GM23338 (cell line): ENCODE measurements at regions not wholly inside any gene's neighbourhood (a gene's known extent, or its start where the extent isn't known, plus 50 kb on each side); places are given as distances from the start of the nearest gene placed in this dataset.

Source experiments
- ATAC-seq: fragments of 200-7000 bp; cut with Tn5 transposase; 3 replicates; pipeline ENCODE4 v1.9.1; 2020
- DNase-seq: peaks from one replicate; pipeline ENCODE4 v3.0.0-alpha.2; 2015; ENCODE audit warnings: low spot score
- H2AFZ ChIP-seq: fragments of 200-600 bp; sonication (generic); 2 replicates; pipeline ENCODE4 v1.8.0; 2016; ENCODE audit warnings: antibody characterized with exemption, mild to moderate bottlenecking, moderate library complexity
- H3F3A ChIP-seq: fragments of 200-600 bp; sonication (generic); replicated peaks from 2 replicates; pipeline ENCODE4 v1.8.0; 2017; ENCODE audit warnings: antibody characterized with exemption, mixed run types, low read depth
- H3K27ac ChIP-seq: fragments of 200-600 bp; sonication (generic); 2 replicates; pipeline ENCODE4 v1.6.1; 2016; ENCODE audit warnings: low read depth
- H3K27me3 ChIP-seq: fragments of 200-600 bp; sonication (generic); 2 replicates; pipeline ENCODE4 v1.8.0; 2016; ENCODE audit warnings: mild to moderate bottlenecking, mixed run types, moderate library complexity; ENCODE audit not compliant: insufficient read depth
- H3K36me3 ChIP-seq: fragments of 200-600 bp; sonication (generic); 2 replicates; pipeline ENCODE4 v1.8.0; 2016; ENCODE audit warnings: mild to moderate bottlenecking; ENCODE audit not compliant: insufficient read depth
- H3K4me1 ChIP-seq: fragments of 200-600 bp; sonication (generic); 2 replicates; pipeline ENCODE4 v1.8.0; 2016; ENCODE audit warnings: mild to moderate bottlenecking, moderate library complexity; ENCODE audit not compliant: insufficient read depth
- H3K4me2 ChIP-seq: fragments of 200-600 bp; sonication (generic); 2 replicates; pipeline ENCODE4 v1.7.1; 2017; ENCODE audit warnings: mixed run types
- H3K4me3 ChIP-seq: fragments of 200-600 bp; sonication (generic); 2 replicates; pipeline ENCODE4 v1.6.1; 2016; ENCODE audit warnings: mixed run types
- H3K79me2 ChIP-seq: fragments of 200-600 bp; sonication (generic); replicated peaks from 2 replicates; pipeline ENCODE4 v1.8.0; 2017; ENCODE audit warnings: mild to moderate bottlenecking; ENCODE audit not compliant: insufficient read depth
- H3K9me2 ChIP-seq: fragments of 200-600 bp; sonication (generic); 2 replicates; pipeline ENCODE4 v1.8.0; 2017; ENCODE audit not compliant: insufficient read depth
- H4K20me1 ChIP-seq: fragments of 200-600 bp; sonication (generic); replicated peaks from 2 replicates; pipeline ENCODE4 v1.8.0; 2017; ENCODE audit warnings: mild to moderate bottlenecking; ENCODE audit not compliant: insufficient read depth
- H3K27ac Mint-ChIP-seq: 2 replicates; pipeline ENCODE4 v1.8.0; 2020; ENCODE audit warnings: inconsistent platforms, mild to moderate bottlenecking, moderate library complexity, mixed read lengths
- H3K27me3 Mint-ChIP-seq: 3 replicates; pipeline ENCODE4 v1.8.0; 2022; ENCODE audit warnings: low read depth, mild to moderate bottlenecking, moderate library complexity, mixed read lengths, inconsistent platforms; ENCODE audit not compliant: insufficient read depth, poor library complexity
- H3K36me3 Mint-ChIP-seq: 3 replicates; pipeline ENCODE4 v1.8.0; 2021; ENCODE audit warnings: low read depth, mild to moderate bottlenecking, inconsistent platforms, moderate library complexity, mixed read lengths
- H3K4me1 Mint-ChIP-seq: 3 replicates; pipeline ENCODE4 v1.8.0; 2020; ENCODE audit warnings: mild to moderate bottlenecking, inconsistent platforms, mixed read lengths
- H3K4me3 Mint-ChIP-seq: 3 replicates; pipeline ENCODE4 v1.8.0; 2021; ENCODE audit warnings: moderate library complexity, mild to moderate bottlenecking, inconsistent platforms, mixed read lengths
- H3K9me3 Mint-ChIP-seq: 3 replicates; pipeline ENCODE4 v1.8.0; 2020; ENCODE audit warnings: moderate library complexity, mild to moderate bottlenecking, inconsistent platforms, mixed read lengths
- CREB1 ChIP-seq: fragments of 250-450 bp; sonication (Bioruptor Pico); IDR thresholded peaks from 2 replicates; pipeline ENCODE4 v1.5.0; 2020; ENCODE audit warnings: low read depth, mild to moderate bottlenecking, moderate library complexity
- EZH2 ChIP-seq: fragments of 200-600 bp; sonication (generic); IDR thresholded peaks from one replicate; pipeline ENCODE4 v1.8.0; 2017; ENCODE audit warnings: antibody characterized with exemption, mild to moderate bottlenecking, low read depth; ENCODE audit not compliant: unreplicated experiment
- EZH2phosphoT487 ChIP-seq: fragments of 200-600 bp; sonication (generic); IDR thresholded peaks from one replicate; pipeline ENCODE4 v1.8.1; 2018; ENCODE audit warnings: antibody characterized with exemption; ENCODE audit not compliant: unreplicated experiment
- JUNB ChIP-seq: IDR thresholded peaks from one replicate; pipeline ENCODE4 v1.6.1; 2016; ENCODE audit warnings: antibody characterized with exemption; ENCODE audit not compliant: unreplicated experiment
- POLR2AphosphoS5 ChIP-seq: IDR thresholded peaks from 2 replicates; pipeline ENCODE4 v1.6.1; 2016; ENCODE audit warnings: antibody characterized with exemption, low read depth
- STAT1 ChIP-seq: IDR thresholded peaks from one replicate; pipeline ENCODE4 v1.6.1; 2016; ENCODE audit warnings: antibody characterized with exemption; ENCODE audit not compliant: unreplicated experiment
- ZNF114 ChIP-seq: fragments of 250-450 bp; sonication (Bioruptor Pico); IDR thresholded peaks from 2 replicates; pipeline ENCODE4 v1.5.0; 2020; ENCODE audit warnings: mild to moderate bottlenecking, moderate library complexity
- ZNF462 ChIP-seq: fragments of 250-450 bp; sonication (Bioruptor Pico); IDR thresholded peaks from 2 replicates; pipeline ENCODE4 v1.5.0; 2020; ENCODE audit warnings: mild to moderate bottlenecking, moderate library complexity
- TF ChIP-seq, protein P1 (sequence below): IDR thresholded peaks from one replicate; pipeline ENCODE4 v1.6.1; 2018; ENCODE audit warnings: antibody characterized with exemption; ENCODE audit not compliant: unreplicated experiment

GRCh38 chr11:27266125-27266524 lies 96.9 kb downstream of the CCDC34 start (continued):
- TF ChIP-seq ZNF462 (CRISPR knock-in tag): no peak
- no peak for TF ChIP-seq POLR2AphosphoS5

- Histone ChIP-seq H3K4me2 (no peak overlapping the region), H3K4me1 (0 out of 2 replicates have a peak, but pooled peaks cover 3% of the 10 kb centered on the region), H4K20me1 (no peaks in the 10 kb centered on the region), H3K27ac (no peak overlapping the region), H3F3A (no peaks in the 10 kb centered on the region), H3K4me3 (no peak overlapping the region), H3K36me3 (no peaks in the 10 kb centered on the region), H2AFZ (no peak overlapping the region), H3K79me2 (no peaks in the 10 kb centered on the region), H3K27me3 (no peaks in the 10 kb centered on the region), H3K9me2 (0 out of 2 replicates have a peak, but pooled peaks cover 9% of the 10 kb centered on the region)
- DNase-seq (no peak), ATAC-seq (no peak)
- no peaks in the 10 kb centered on the region for H3K4me1 Mint-ChIP-seq
- peaks cover 3% of the 10 kb centered on the region for H3K27me3 Mint-ChIP-seq
- H3K36me3 Mint-ChIP-seq: no peaks in the 10 kb centered on the region
- no peak overlapping the region for H3K4me3 Mint-ChIP-seq
- no peaks in the 10 kb centered on the region for H3K9me3 Mint-ChIP-seq
- H3K27ac Mint-ChIP-seq: no peak overlapping the region
- TF ChIP-seq STAT1 (no peak), ZNF114 (CRISPR knock-in tag) (no peak), EZH2phosphoT487 (no peak), JUNB (no peak), CREB1 (no peak), EZH2 (no peak)
- TF ChIP-seq, protein P1, sequence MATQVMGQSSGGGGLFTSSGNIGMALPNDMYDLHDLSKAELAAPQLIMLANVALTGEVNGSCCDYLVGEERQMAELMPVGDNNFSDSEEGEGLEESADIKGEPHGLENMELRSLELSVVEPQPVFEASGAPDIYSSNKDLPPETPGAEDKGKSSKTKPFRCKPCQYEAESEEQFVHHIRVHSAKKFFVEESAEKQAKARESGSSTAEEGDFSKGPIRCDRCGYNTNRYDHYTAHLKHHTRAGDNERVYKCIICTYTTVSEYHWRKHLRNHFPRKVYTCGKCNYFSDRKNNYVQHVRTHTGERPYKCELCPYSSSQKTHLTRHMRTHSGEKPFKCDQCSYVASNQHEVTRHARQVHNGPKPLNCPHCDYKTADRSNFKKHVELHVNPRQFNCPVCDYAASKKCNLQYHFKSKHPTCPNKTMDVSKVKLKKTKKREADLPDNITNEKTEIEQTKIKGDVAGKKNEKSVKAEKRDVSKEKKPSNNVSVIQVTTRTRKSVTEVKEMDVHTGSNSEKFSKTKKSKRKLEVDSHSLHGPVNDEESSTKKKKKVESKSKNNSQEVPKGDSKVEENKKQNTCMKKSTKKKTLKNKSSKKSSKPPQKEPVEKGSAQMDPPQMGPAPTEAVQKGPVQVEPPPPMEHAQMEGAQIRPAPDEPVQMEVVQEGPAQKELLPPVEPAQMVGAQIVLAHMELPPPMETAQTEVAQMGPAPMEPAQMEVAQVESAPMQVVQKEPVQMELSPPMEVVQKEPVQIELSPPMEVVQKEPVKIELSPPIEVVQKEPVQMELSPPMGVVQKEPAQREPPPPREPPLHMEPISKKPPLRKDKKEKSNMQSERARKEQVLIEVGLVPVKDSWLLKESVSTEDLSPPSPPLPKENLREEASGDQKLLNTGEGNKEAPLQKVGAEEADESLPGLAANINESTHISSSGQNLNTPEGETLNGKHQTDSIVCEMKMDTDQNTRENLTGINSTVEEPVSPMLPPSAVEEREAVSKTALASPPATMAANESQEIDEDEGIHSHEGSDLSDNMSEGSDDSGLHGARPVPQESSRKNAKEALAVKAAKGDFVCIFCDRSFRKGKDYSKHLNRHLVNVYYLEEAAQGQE: no peak
These were observed 99.0 kb downstream of the CCDC34 start for GRCh38 chr11:27263986-27264385.
